ENCODE measurements at regions not wholly inside any gene's neighbourhood (a gene's known extent, or its start where the extent isn't known, plus 50 kb on each side); places are given as distances from the start of the nearest gene placed in this dataset.

DNA sequence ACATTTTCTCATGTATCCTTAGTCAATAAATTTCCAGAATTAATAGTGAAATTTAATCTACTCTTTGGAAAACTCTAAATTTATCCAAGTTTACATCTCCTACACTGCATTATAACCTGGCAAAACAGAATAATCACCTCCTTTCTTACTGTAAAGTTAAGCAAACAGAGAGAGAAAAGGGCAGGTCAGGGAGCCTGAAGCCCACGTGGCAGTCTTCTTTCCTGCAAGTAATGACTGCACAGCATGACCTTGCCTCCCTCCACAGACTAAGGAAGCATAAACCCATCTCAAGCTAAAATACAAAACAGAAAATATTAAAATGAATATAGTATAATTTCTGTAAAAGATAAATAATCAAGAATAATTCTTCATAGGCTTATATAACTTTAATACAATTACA, 1153.0 kb downstream of the C4orf33 start:
- no peak overlapping the region for H3K4me3 ChIP-seq
- no peaks in the 10 kb centered on the region for H3K4me1 ChIP-seq
- no peak for DNase-seq
- intact Hi-C loops (cut with DNase I), result no loop called here
- TF ChIP-seq, protein P1, sequence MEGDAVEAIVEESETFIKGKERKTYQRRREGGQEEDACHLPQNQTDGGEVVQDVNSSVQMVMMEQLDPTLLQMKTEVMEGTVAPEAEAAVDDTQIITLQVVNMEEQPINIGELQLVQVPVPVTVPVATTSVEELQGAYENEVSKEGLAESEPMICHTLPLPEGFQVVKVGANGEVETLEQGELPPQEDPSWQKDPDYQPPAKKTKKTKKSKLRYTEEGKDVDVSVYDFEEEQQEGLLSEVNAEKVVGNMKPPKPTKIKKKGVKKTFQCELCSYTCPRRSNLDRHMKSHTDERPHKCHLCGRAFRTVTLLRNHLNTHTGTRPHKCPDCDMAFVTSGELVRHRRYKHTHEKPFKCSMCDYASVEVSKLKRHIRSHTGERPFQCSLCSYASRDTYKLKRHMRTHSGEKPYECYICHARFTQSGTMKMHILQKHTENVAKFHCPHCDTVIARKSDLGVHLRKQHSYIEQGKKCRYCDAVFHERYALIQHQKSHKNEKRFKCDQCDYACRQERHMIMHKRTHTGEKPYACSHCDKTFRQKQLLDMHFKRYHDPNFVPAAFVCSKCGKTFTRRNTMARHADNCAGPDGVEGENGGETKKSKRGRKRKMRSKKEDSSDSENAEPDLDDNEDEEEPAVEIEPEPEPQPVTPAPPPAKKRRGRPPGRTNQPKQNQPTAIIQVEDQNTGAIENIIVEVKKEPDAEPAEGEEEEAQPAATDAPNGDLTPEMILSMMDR (IDR thresholded peaks at IDR 0.05), result no peak
- TF ChIP-seq POLR2A (IDR thresholded peaks at IDR 0.05), result no peak
- H3K36me3 ChIP-seq, result no peaks in the 10 kb centered on the region
- peaks cover 0 to 7% (median 0%) of the 10 kb centered on the region in 3 donors for H3K9me3 ChIP-seq
- H3K27ac ChIP-seq, result no peak overlapping the region
- 5 to 21% methylated on average over 1 of the region's 1 CpG for WGBS, 2 donors
- H3K27me3 ChIP-seq, result no peaks in the 10 kb centered on the region

DNA sequence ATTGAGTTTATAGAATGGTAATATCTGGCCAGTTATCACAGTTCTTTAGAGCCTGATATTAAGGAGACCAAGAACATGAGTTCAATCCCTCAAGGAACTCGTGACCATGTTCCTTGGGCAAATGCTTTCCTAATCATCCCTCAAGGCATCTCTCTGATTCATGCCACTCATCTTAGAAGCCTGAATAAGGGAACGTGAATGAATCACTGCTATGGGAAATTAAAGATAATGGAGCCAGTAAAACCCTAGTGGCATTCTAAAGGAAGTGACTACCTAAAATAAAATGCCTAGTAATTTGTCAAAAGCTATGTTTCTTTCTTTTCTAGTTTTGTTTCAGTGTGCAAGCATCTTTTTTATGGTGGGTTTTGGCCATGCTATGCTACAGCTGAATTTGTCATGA, 1161.3 kb downstream of the C4orf33 start:
- no peak overlapping the region for H3K4me3 ChIP-seq
- no peaks in the 10 kb centered on the region for H3K9me3 ChIP-seq
- H3K36me3 ChIP-seq, result no peaks in the 10 kb centered on the region
- no peaks in the 10 kb centered on the region for H3K27me3 ChIP-seq
- no peak overlapping the region for H3K27ac ChIP-seq
- WGBS, 2 donors, result 33 to 39% methylated on average over 2 of the region's 2 CpGs
- DNase-seq, result no peak
- intact Hi-C loops (cut with DNase I), result no loop called here
- H3K4me1 ChIP-seq, result no peaks in the 10 kb centered on the region
- no peak for TF ChIP-seq POLR2A (IDR thresholded peaks at IDR 0.05)
- TF ChIP-seq, protein P1 (IDR thresholded peaks at IDR 0.05), result no peak

DNA sequence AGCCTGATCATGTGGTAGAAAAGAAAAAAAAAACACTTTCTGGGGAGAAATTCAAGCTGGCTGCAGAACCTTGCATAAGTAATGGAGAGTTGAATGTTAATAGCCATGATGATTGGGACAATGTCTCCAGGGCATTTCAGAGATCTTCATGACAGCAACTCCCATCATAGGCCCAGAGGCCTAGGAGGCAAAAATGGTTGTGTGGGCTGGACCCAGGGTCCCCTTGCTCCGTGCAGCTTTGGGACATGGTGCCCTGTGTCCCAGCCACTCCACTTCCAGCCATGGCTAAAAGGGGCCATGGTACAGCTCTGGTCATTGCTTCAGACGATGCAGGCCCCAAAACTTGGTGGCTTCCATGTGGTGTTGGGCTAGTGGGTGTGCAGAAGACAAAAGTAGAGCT, 1170.9 kb downstream of the C4orf33 start:
- TF ChIP-seq, protein P1 (IDR thresholded peaks at IDR 0.05), result no peak
- TF ChIP-seq POLR2A (IDR thresholded peaks at IDR 0.05), result no peak
- WGBS, 2 donors, result 40 to 51% methylated on average over 1 to 2 of the region's 2 CpGs
- Histone ChIP-seq H3K27me3 (no peaks in the 10 kb centered on the region), H3K4me3 (no peak overlapping the region), H3K4me1 (no peaks in the 10 kb centered on the region), H3K9me3 (peaks cover 0 to 10% (median 9%) of the 10 kb centered on the region in 3 donors), H3K36me3 (no peaks in the 10 kb centered on the region), H3K27ac (no peak overlapping the region)
- no peak for DNase-seq
- intact Hi-C loops (cut with DNase I), result no loop called here

DNA sequence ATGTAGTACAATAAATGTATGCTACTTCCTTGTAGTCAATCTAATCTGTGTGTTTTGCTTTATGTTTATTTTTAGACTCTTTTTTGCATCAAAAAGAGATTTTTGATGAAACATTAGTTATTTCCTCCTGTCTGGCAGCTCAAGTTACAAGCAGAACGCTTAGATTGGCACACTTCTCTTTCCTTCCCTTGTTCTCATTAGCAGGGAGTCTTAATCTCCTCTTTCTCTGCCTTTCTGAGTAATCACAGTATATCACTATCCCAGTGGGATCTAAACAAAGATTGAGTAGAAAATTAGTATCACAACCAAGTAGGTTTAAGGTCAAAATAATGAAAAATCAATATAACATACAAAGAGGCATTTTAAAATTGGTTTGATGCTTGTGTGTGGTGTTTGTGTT, 1192.6 kb downstream of the C4orf33 start:
- no peak overlapping the region for H3K27ac ChIP-seq
- no peak for DNase-seq
- WGBS, 2 donors, result 9 to 24% methylated on average over 1 of the region's 1 CpG
- intact Hi-C loops (cut with DNase I), result no loop called here
- no peaks in the 10 kb centered on the region for H3K9me3 ChIP-seq
- H3K4me1 ChIP-seq, result no peaks in the 10 kb centered on the region
- H3K4me3 ChIP-seq, result no peak overlapping the region
- H3K27me3 ChIP-seq, result no peaks in the 10 kb centered on the region
- H3K36me3 ChIP-seq, result no peaks in the 10 kb centered on the region
- TF ChIP-seq, protein P1 (IDR thresholded peaks at IDR 0.05), result no peak
- no peak for TF ChIP-seq POLR2A (IDR thresholded peaks at IDR 0.05)

DNA sequence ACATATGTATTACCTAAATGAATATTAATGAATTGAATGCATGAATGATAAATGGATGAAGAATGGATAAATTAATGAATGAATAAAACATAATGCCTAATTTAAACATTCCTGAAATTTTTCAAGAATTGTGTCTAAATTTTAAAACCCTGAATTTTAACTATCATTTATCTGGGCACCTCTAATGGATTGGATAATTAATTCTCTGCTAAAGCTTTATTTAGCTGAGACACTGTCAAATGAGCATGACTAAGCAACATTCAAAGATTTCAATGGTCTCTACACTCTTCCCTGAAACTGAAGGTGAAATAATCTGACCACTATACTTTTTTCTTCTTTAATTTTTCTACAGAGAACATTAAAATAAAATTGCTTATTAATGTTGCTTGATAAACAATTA, 1197.7 kb downstream of the C4orf33 start:
- DNase-seq, result no peak
- Histone ChIP-seq H3K4me1 (no peaks in the 10 kb centered on the region), H3K9me3 (no peaks in the 10 kb centered on the region), H3K27ac (no peak overlapping the region), H3K36me3 (no peaks in the 10 kb centered on the region), H3K27me3 (no peaks in the 10 kb centered on the region), H3K4me3 (no peak overlapping the region)
- intact Hi-C loops (cut with DNase I), result no loop called here
- TF ChIP-seq POLR2A (IDR thresholded peaks at IDR 0.05), result no peak
- TF ChIP-seq, protein P1 (IDR thresholded peaks at IDR 0.05), result no peak
